ENCODE measurements at regions not wholly inside any gene's neighbourhood (a gene's known extent, or its start where the extent isn't known, plus 50 kb on each side); places are given as distances from the start of the nearest gene placed in this dataset.

GRCh38 chr1:201692555-201693394 is 136.2 kb upstream of the IPO9 start:
- Histone ChIP-seq H3K9me3 (ENCODE audit: insufficient read depth in 2 of 2, low read depth in 1 of 2, low read length in 1 of 2) (no peaks in the 10 kb centered on the region), H3K27me3 (replicated peaks in 1 of 4; ENCODE audit: control insufficient read depth in 3 of 4, extremely low read depth in 1 of 4, insufficient read depth in 3 of 4, low read length in 3 of 4) (no peaks in the 10 kb centered on the region), H2BK15ac (ENCODE audit: low read length) (peak overlapping the region; percentile 47; the same call in 1 of the 2 replicates), H3K14ac (ENCODE audit: insufficient read length) (no peak overlapping the region), H3K36me3 (ENCODE audit: control insufficient read depth in 2 of 4, insufficient read depth in 4 of 4, low read length in 3 of 4) (no peaks in the 10 kb centered on the region), H3K23me2 (ENCODE audit: low read depth, low read length) (no peaks in the 10 kb centered on the region), H4K91ac (replicated peaks; ENCODE audit: insufficient read length, low read length) (no peak overlapping the region), H3K4me3 (ENCODE audit: extremely low read depth in 1 of 4, insufficient read depth in 2 of 4, low read depth in 3 of 4, low read length in 4 of 4) (no peak overlapping the region), H3K79me1 (ENCODE audit: low read depth, low read length) (peaks cover 9% of the 10 kb centered on the region; the same call in 1 of the 2 replicates), H2BK120ac (replicated peaks; ENCODE audit: low read depth, low read length) (no peak overlapping the region), H3K4me1 (replicated peaks in 1 of 4; ENCODE audit: control insufficient read depth in 3 of 4, insufficient read depth in 4 of 4, low read length in 3 of 4) (peaks cover 18 to 28% (median 25%) of the 10 kb centered on the region in 4 experiments), H2BK5ac (ENCODE audit: low read depth, low read length) (0 out of 2 replicates have a peak overlapping the region, but pooled peaks have one; percentile 19), H3K56ac (replicated peaks; ENCODE audit: insufficient read length, low read depth, low read length) (no peak overlapping the region), H2AK5ac (ENCODE audit: low read depth, low read length) (peak overlapping the region; percentile 41; the same call in 1 of the 2 replicates), H3K23ac (ENCODE audit: insufficient read length) (no peak overlapping the region), H2AFZ (ENCODE audit: low read length) (no peak overlapping the region), H3K4me2 (ENCODE audit: insufficient read depth in 1 of 2, low read depth in 2 of 2, low read length in 2 of 2) (peak overlapping the region in 1 of 2 experiments; percentile 14; a peak in 1 of 4 replicates), H2BK20ac (ENCODE audit: low read length) (peak overlapping the region; percentile 64; the same call in 1 of the 2 replicates), H3K27ac (ENCODE audit: low read depth, low read length) (no peak overlapping the region), H4K8ac (ENCODE audit: extremely low read depth, insufficient read depth, low read length) (no peak overlapping the region), H3K18ac (ENCODE audit: extremely low read depth, low read length) (no peak overlapping the region), H4K5ac (ENCODE audit: insufficient read length, low read depth, low read length) (no peak overlapping the region), H2BK12ac (ENCODE audit: low read depth, low read length) (no peak overlapping the region), H3K4ac (replicated peaks; ENCODE audit: insufficient read length, low read depth, low read length) (no peak overlapping the region), H4K20me1 (replicated peaks in 1 of 2; ENCODE audit: control insufficient read depth in 1 of 2, insufficient read depth in 2 of 2, low read length in 2 of 2) (no peaks in the 10 kb centered on the region), H3K9ac (replicated peaks in 1 of 4; ENCODE audit: extremely low read depth in 1 of 4, low read depth in 3 of 4, low read length in 3 of 4) (no peak overlapping the region; a peak in 1 of 7 replicates), H3K79me2 (ENCODE audit: control insufficient read depth in 1 of 2, insufficient read depth in 2 of 2, low read length in 2 of 2) (peaks cover 0 to 15% of the 10 kb centered on the region in 2 experiments; a peak in 1 of 4 replicates)
- 91% methylated on average over 3 of the region's 3 CpGs; no CpG with 5 or more reads in 1 of the 2 experiments for WGBS, 2 experiments (ENCODE audit: extremely low coverage in 1 of 2, insufficient coverage in 1 of 2, insufficient read length in 1 of 2, insufficient replicate concordance in 2 of 2, low coverage in 1 of 2, low lambda C conversion rate in 2 of 2, missing lambda C conversion rate in 1 of 2)
- TF ChIP-seq YY1 (IDR thresholded peaks at IDR 0.05; ENCODE audit: low read depth, low read length): no peak
- TF ChIP-seq HDAC2 (IDR thresholded peaks at IDR 0.05; ENCODE audit: borderline replicate concordance in 1 of 2, low read depth in 2 of 2, low read length in 2 of 2): no peak
- TF ChIP-seq BACH1 (IDR thresholded peaks at IDR 0.05; ENCODE audit: low read length): no peak
- no peak for TF ChIP-seq POLR2A (IDR thresholded peaks at IDR 0.05; ENCODE audit: control extremely low read depth in 1 of 2, low read depth in 2 of 2, low read length in 2 of 2)
- TF ChIP-seq E2F6 (IDR thresholded peaks at IDR 0.05): no peak
- no peak for TF ChIP-seq CREB1 (IDR thresholded peaks at IDR 0.05)
- no peak for TF ChIP-seq KDM4A (IDR thresholded peaks at IDR 0.05; ENCODE audit: low read depth, low read length, severe bottlenecking)
- POLR2A ChIA-PET (ENCODE audit: partially characterized antibody): no interaction called here
- CTCF ChIA-PET (ENCODE audit: partially characterized antibody): interaction anchor here (0.7 to 5.4 kb wide), 8 partner anchors 11 to 134 kb away, joined by 3 to 38 read pairs (median 4); no protein-coding TSS in a partner anchor
- FAIRE-seq (no peak), DNase-seq (ENCODE audit: low read depth in 1 of 2, low spot score in 2 of 2) (no peak)

All from H1 (cell line).